A549 (cell line): ENCODE measurements at regions not wholly inside any gene's neighbourhood (a gene's known extent, or its start where the extent isn't known, plus 50 kb on each side); places are given as distances from the start of the nearest gene placed in this dataset.

Experiments used
- ATAC-seq, 2 experiments: fragments of 200-7000 bp in 1 of 2; fragments of >200 bp in 1 of 2; cut with Nextera tagmentation in 1 of 2; cut with Tn5 transposase in 1 of 2; 3 replicates each; pipeline versions ENCODE4 v1.8.0 to v1.9.1; 2018 to 2020; ENCODE audit warnings: mild to moderate bottlenecking in 1 of 2, moderate library complexity in 1 of 2
- CTCF ChIA-PET: fragments of 300-600 bp; sonication (Branson Sonifier 250); formaldehyde crosslinking; extraction: SDS; loops from one replicate; lab custom pipeline; 2021; ENCODE audit warnings: antibody characterized with exemption, inconsistent platforms; lab: Yijun Ruan, JAX
- POLR2A ChIA-PET: fragments of 350-600 bp; formaldehyde crosslinking; extraction: SDS; loops from one replicate; lab custom pipeline; 2021; ENCODE audit warnings: antibody characterized with exemption, inconsistent platforms; lab: Yijun Ruan, JAX
- DNase-seq, 2 experiments: peaks; one replicate each; pipeline versions ENCODE4 v3.0.0 to v3.0.0-alpha.2; 2011 to 2016; ENCODE audit warnings: low read depth in 1 of 2, low spot score in 1 of 2
- FAIRE-seq: peaks from 2 replicates; lab custom pipeline; 2011; peaks lifted over from hg19 to GRCh38; lab: Jason Lieb, UNC
- H3K27ac ChIP-seq, 2 experiments: fragments of >200 bp; sonication (Bioruptor Twin); formaldehyde crosslinking; 3 replicates each; pipeline ENCODE4 v1.5.1; 2016 to 2017
- H3K4me1 ChIP-seq: fragments of >200 bp; sonication (Bioruptor Twin); formaldehyde crosslinking; 3 replicates; pipeline ENCODE4 v1.6.1; 2016
- H3K4me2 ChIP-seq: fragments of >200 bp; sonication (Bioruptor Twin); formaldehyde crosslinking; 3 replicates; pipeline ENCODE4 v1.6.1; 2016
- H3K4me3 ChIP-seq: fragments of >200 bp; sonication (Bioruptor Twin); formaldehyde crosslinking; 3 replicates; pipeline ENCODE4 v1.5.1; 2016
- H3K9me3 ChIP-seq: fragments of >200 bp; sonication (Bioruptor Twin); formaldehyde crosslinking; 3 replicates; pipeline ENCODE4 v1.6.1; 2016
- ATOH8 ChIP-seq: fragments of 250-450 bp; sonication (Bioruptor Pico); IDR thresholded peaks from 2 replicates; pipeline ENCODE4 v1.5.0; 2020; ENCODE audit warnings: low read depth, mild to moderate bottlenecking, moderate library complexity
- CBX2 ChIP-seq: fragments of 200-600 bp; sonication (generic); IDR thresholded peaks from 2 replicates; pipeline ENCODE4 v1.6.1; 2016; ENCODE audit warnings: low read depth, mild to moderate bottlenecking, borderline replicate concordance
- CTCF ChIP-seq: fragments of >200 bp; sonication (Bioruptor Twin); formaldehyde crosslinking; IDR thresholded peaks from 3 replicates; pipeline ENCODE4 v1.5.1; 2016
- EHF ChIP-seq: fragments of 250-450 bp; sonication (Bioruptor Pico); IDR thresholded peaks from 2 replicates; pipeline ENCODE4 v1.5.0; 2020; ENCODE audit warnings: mild to moderate bottlenecking
- EP300 ChIP-seq, 2 experiments: fragments of >200 bp; sonication (Bioruptor Twin); formaldehyde crosslinking; IDR thresholded peaks; 2 replicates in 1 of 2; 3 replicates in 1 of 2; pipeline ENCODE4 v1.6.1; 2016 to 2017
- ESRRA ChIP-seq: fragments of 150-350 bp; IDR thresholded peaks from 2 replicates; pipeline ENCODE4 v1.6.1; 2014; ENCODE audit warnings: mild to moderate bottlenecking, low read length, borderline replicate concordance
- FOSB ChIP-seq: fragments of 250-450 bp; sonication (Bioruptor Pico); IDR thresholded peaks from 2 replicates; pipeline ENCODE4 v1.5.0; 2020; ENCODE audit warnings: mild to moderate bottlenecking, moderate library complexity
- FOSL2 ChIP-seq, 2 experiments: fragments of 450-650 bp in 1 of 2; fragments of >200 bp in 1 of 2; sonication (Bioruptor Twin) in 1 of 2; formaldehyde crosslinking; IDR thresholded peaks; 2 replicates each; pipeline versions ENCODE4 v1.5.0 to v1.6.1; 2016 to 2020; ENCODE audit warnings: mild to moderate bottlenecking in 1 of 2, moderate library complexity in 1 of 2
- HMGXB4 ChIP-seq: fragments of 250-450 bp; sonication (Bioruptor Pico); IDR thresholded peaks from 2 replicates; pipeline ENCODE4 v1.5.0; 2021; ENCODE audit warnings: mild to moderate bottlenecking, moderate library complexity, borderline replicate concordance
- HOXA7 ChIP-seq: fragments of 250-450 bp; sonication (Bioruptor Pico); IDR thresholded peaks from 2 replicates; pipeline ENCODE4 v1.5.0; 2020; ENCODE audit warnings: mild to moderate bottlenecking, moderate library complexity
- HOXB13 ChIP-seq: fragments of 250-450 bp; sonication (Bioruptor Pico); IDR thresholded peaks from 2 replicates; pipeline ENCODE4 v1.5.0; 2020; ENCODE audit warnings: low read depth, mild to moderate bottlenecking, moderate library complexity
- KDM5A ChIP-seq: fragments of 200-600 bp; sonication (generic); IDR thresholded peaks from 2 replicates; pipeline ENCODE4 v1.6.1; 2016; ENCODE audit warnings: antibody characterized with exemption, mild to moderate bottlenecking
- MAFK ChIP-seq: fragments of 450-650 bp; IDR thresholded peaks from 2 replicates; pipeline ENCODE4 v1.6.1; 2014; ENCODE audit not compliant: partially characterized antibody
- NR3C1 ChIP-seq: fragments of >200 bp; sonication (Bioruptor Twin); formaldehyde crosslinking; IDR thresholded peaks from 3 replicates; pipeline ENCODE4 v1.6.1; 2017
- PBX3 ChIP-seq: IDR thresholded peaks from 2 replicates; pipeline ENCODE4 v1.6.1; 2012
- PHF8 ChIP-seq: fragments of 200-600 bp; sonication (generic); IDR thresholded peaks from 2 replicates; pipeline ENCODE4 v1.6.1; 2016; ENCODE audit warnings: low read depth, mild to moderate bottlenecking, antibody characterized with exemption, moderate library complexity, borderline replicate concordance
- SREBF2 ChIP-seq: fragments of 450-650 bp; IDR thresholded peaks from 2 replicates; pipeline ENCODE4 v1.6.1; 2014; ENCODE audit warnings: mild to moderate bottlenecking, moderate library complexity
- USF2 ChIP-seq: fragments of 450-650 bp; IDR thresholded peaks from 2 replicates; pipeline ENCODE4 v1.6.1; 2014; ENCODE audit warnings: antibody characterized with exemption
- ZC3H11A ChIP-seq: fragments of 450-650 bp; IDR thresholded peaks from 2 replicates; pipeline ENCODE4 v1.6.1; 2014; ENCODE audit warnings: antibody characterized with exemption, mild to moderate bottlenecking
- WGBS: methylation state at CpG from one replicate; pipeline ENCODE4 v1.1.6; 2017; ENCODE audit errors: missing lambda C conversion rate; 5-methylcytosine and 5-hydroxymethylcytosine counted together
- TF ChIP-seq, protein P1 (sequence below): fragments of >200 bp; sonication (Bioruptor Twin); formaldehyde crosslinking; IDR thresholded peaks from 3 replicates; pipeline ENCODE4 v1.6.1; 2016

DNA sequence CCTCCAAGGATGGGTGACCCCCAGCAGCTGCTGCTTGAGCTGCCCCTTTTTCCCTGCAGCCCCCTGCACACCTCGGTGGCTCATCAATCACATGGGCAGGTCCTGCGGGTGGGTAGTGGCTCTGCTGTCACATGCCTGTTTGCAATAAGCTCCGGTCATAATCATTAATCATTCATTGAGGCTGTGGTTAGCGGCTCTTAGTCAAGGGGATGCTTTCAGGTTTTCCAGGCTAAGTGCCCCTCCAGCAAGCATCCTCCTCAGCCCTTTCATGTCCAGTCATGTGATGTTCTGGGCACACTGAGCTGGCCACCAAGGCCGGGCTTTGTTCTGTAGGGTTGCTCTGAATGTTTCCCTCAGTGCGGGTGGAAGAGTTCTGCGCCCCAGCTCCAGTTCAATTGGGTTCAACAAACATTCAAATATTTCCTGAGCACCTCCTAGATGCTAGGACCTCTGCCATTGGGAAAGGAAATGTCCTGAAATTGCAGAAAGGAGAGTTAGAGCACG, 96.4 kb upstream of the LDAH start:
- POLR2A ChIA-PET = no interaction called here
- Histone ChIP-seq H3K27ac (no peak overlapping the region), H3K9me3 (no peaks in the 10 kb centered on the region), H3K4me2 (no peak overlapping the region), H3K4me1 (no peaks in the 10 kb centered on the region), H3K4me3 (no peak overlapping the region)
- 33% methylated on average over 8 of the region's 8 CpGs for WGBS
- CTCF ChIA-PET = interaction anchor here (1.7 to 2.2 kb wide), 2 partner anchors 44 to 258 kb away, joined by 6 to 12 read pairs; no protein-coding TSS in a partner anchor
- DNase-seq (no peak), FAIRE-seq (no peak), ATAC-seq (no peak)
- TF ChIP-seq EHF (CRISPR knock-in tag) = no peak
- TF ChIP-seq, protein P1, sequence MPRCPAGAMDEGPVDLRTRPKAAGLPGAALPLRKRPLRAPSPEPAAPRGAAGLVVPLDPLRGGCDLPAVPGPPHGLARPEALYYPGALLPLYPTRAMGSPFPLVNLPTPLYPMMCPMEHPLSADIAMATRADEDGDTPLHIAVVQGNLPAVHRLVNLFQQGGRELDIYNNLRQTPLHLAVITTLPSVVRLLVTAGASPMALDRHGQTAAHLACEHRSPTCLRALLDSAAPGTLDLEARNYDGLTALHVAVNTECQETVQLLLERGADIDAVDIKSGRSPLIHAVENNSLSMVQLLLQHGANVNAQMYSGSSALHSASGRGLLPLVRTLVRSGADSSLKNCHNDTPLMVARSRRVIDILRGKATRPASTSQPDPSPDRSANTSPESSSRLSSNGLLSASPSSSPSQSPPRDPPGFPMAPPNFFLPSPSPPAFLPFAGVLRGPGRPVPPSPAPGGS = no peak
- no peak for TF ChIP-seq HOXA7
- TF ChIP-seq FOSL2 (IDR thresholded peaks at IDR 0.05) = no peak
- no peak for TF ChIP-seq FOSL2 (CRISPR knock-in tag; IDR thresholded peaks at IDR 0.05)
- no peak for TF ChIP-seq EP300 (IDR thresholded peaks at IDR 0.05)
- TF ChIP-seq PBX3 = no peak
- TF ChIP-seq PHF8 = no peak
- TF ChIP-seq HMGXB4 (CRISPR knock-in tag) = no peak
- no peak for TF ChIP-seq NR3C1
- no peak for TF ChIP-seq CBX2
- no peak for TF ChIP-seq USF2
- no peak for TF ChIP-seq CTCF
- no peak for TF ChIP-seq ZC3H11A

- Histone ChIP-seq H3K4me2 (no peak overlapping the region), H3K4me3 (no peak overlapping the region), H3K4me1 (no peaks in the 10 kb centered on the region), H3K27ac (no peak overlapping the region), H3K9me3 (no peaks in the 10 kb centered on the region)
- ChIA-PET CTCF (interaction anchor here (1.2 to 2.2 kb wide), 4 partner anchors 7 to 257 kb away, joined by 3 to 12 read pairs (median 5); no protein-coding TSS in a partner anchor), POLR2A (no interaction called here)
- TF ChIP-seq ESRRA (no peak), HOXB13 (no peak), ATOH8 (CRISPR knock-in tag) (no peak), SREBF2 (no peak), FOSB (CRISPR knock-in tag) (no peak), CBX2 (no peak), KDM5A (no peak), MAFK (no peak)
- 36% methylated on average over 8 of the region's 11 CpGs for WGBS
- DNase-seq (no peak), FAIRE-seq (no peak), ATAC-seq (no peak)
Measured at GRCh38 chr2:20917719-20918572, 95.0 kb upstream of the LDAH start.
